Endothelial cell of umbilical vein (primary cell): ENCODE measurements at regions not wholly inside any gene's neighbourhood (a gene's known extent, or its start where the extent isn't known, plus 50 kb on each side); places are given as distances from the start of the nearest gene placed in this dataset.

ENCODE experiments used
- BruUV-seq: library from RNA; stranded (reverse); fragments of 400-500 nt; replicated peaks from 2 replicates; lab custom pipeline; 2021; lab: Mats Ljungman, UMichigan
- CTCF ChIA-PET: fragments of 300-600, 350-600 bp; sonication (Branson Sonifier 250); formaldehyde crosslinking; loops from one replicate; lab custom pipeline; 2021; ENCODE audit warnings: antibody characterized with exemption, inconsistent platforms; lab: Charles Lee
- POLR2A ChIA-PET: fragments of 300-600, 350-600 bp; sonication (Branson Sonifier 250); formaldehyde crosslinking; loops from one replicate; lab custom pipeline; 2021; ENCODE audit warnings: antibody characterized with exemption, inconsistent platforms; lab: Charles Lee
- DNase-seq: peaks from one replicate; pipeline ENCODE4 v3.0.0-alpha.2; 2011; ENCODE audit warnings: low read depth, low spot score
- FAIRE-seq: peaks from 2 replicates; lab custom pipeline; 2011; peaks lifted over from hg19 to GRCh38; lab: Jason Lieb, UNC
- H2AFZ ChIP-seq: 2 replicates; pipeline ENCODE4 v1.6.0; 2012; ENCODE audit warnings: low read depth, low read length, control low read depth, inconsistent platforms
- H3K27ac ChIP-seq: 2 replicates; pipeline ENCODE4 v1.5.1; 2011; ENCODE audit warnings: low read depth, mild to moderate bottlenecking, control low read depth, low read length, moderate library complexity; ENCODE audit not compliant: insufficient read depth
- H3K27me3 ChIP-seq, 2 experiments: 2 replicates each; pipeline versions ENCODE4 v1.6.0 to v1.6.1; 2011; ENCODE audit warnings: low read length in 2 of 2, mixed read lengths in 1 of 2; ENCODE audit not compliant: control insufficient read depth in 2 of 2, insufficient read depth in 2 of 2
- H3K36me3 ChIP-seq, 2 experiments: 2 replicates in 1 of 2; 3 replicates in 1 of 2; pipeline ENCODE4 v1.5.1; 2011; ENCODE audit warnings: low read length in 2 of 2, mild to moderate bottlenecking in 1 of 2, moderate library complexity in 1 of 2; ENCODE audit not compliant: control insufficient read depth in 2 of 2, insufficient read depth in 2 of 2; ENCODE audit errors: extremely low read depth in 1 of 2
- H3K4me1 ChIP-seq: 3 replicates; pipeline ENCODE4 v1.5.1; 2011; ENCODE audit warnings: mild to moderate bottlenecking, low read length; ENCODE audit not compliant: control insufficient read depth, insufficient read depth; ENCODE audit errors: extremely low read depth
- H3K4me2 ChIP-seq: 2 replicates; pipeline ENCODE4 v1.6.1; 2011; ENCODE audit warnings: low read length, control low read depth, mixed read lengths; ENCODE audit not compliant: insufficient read depth
- H3K4me3 ChIP-seq, 3 experiments: fragments of 200-600 bp in 1 of 3; sonication (generic), shearing (Covaris generic) in 1 of 3; replicated peaks in 1 of 3; 2 replicates each; pipeline ENCODE4 v1.5.1; 2011 to 2016; ENCODE audit warnings: control low read depth in 3 of 3, low read length in 3 of 3, mild to moderate bottlenecking in 2 of 3, inconsistent platforms in 1 of 3, low read depth in 1 of 3, moderate library complexity in 1 of 3; ENCODE audit not compliant: insufficient read depth in 1 of 3
- H3K79me2 ChIP-seq: 2 replicates; pipeline ENCODE4 v1.6.0; 2012; ENCODE audit warnings: low read length, inconsistent platforms; ENCODE audit not compliant: control insufficient read depth, insufficient read depth
- H3K9ac ChIP-seq: replicated peaks from 2 replicates; pipeline ENCODE3; 2011; ENCODE audit warnings: low read length, control low read depth; ENCODE audit not compliant: insufficient read depth; ENCODE audit errors: extremely low read depth
- H3K9me1 ChIP-seq: replicated peaks from 3 replicates; pipeline ENCODE4 v1.6.0; 2011; ENCODE audit warnings: mild to moderate bottlenecking, low read length; ENCODE audit not compliant: control insufficient read depth, insufficient read depth; ENCODE audit errors: extremely low read depth
- H3K9me3 ChIP-seq: replicated peaks from 2 replicates; pipeline ENCODE4 v1.5.1; 2012; ENCODE audit warnings: low read length, inconsistent platforms; ENCODE audit not compliant: control insufficient read depth, insufficient read depth
- H4K20me1 ChIP-seq: replicated peaks from 2 replicates; pipeline ENCODE3; 2011; ENCODE audit warnings: mild to moderate bottlenecking, low read length; ENCODE audit not compliant: control insufficient read depth, insufficient read depth; ENCODE audit errors: extremely low read depth
- EZH2 ChIP-seq: IDR thresholded peaks from 2 replicates; pipeline ENCODE4 v1.6.1; 2012; ENCODE audit warnings: borderline replicate concordance, low read depth, mild to moderate bottlenecking, moderate library complexity, low read length, inconsistent platforms; ENCODE audit not compliant: severe bottlenecking
- FOS ChIP-seq: IDR thresholded peaks from 2 replicates; pipeline ENCODE4 v1.6.1; 2011; ENCODE audit warnings: mild to moderate bottlenecking, low read length, moderate library complexity, borderline replicate concordance; ENCODE audit not compliant: insufficient read depth
- GATA2 ChIP-seq: IDR thresholded peaks from 2 replicates; pipeline ENCODE4 v1.7.0; 2011; ENCODE audit warnings: low read depth, mild to moderate bottlenecking, moderate library complexity, mixed read lengths, low read length; ENCODE audit not compliant: insufficient read length, insufficient read depth
- JUN ChIP-seq: IDR thresholded peaks from 2 replicates; pipeline ENCODE4 v1.6.1; 2011; ENCODE audit warnings: borderline replicate concordance, low read depth; ENCODE audit not compliant: insufficient read length, insufficient read depth
- MYC ChIP-seq: IDR thresholded peaks from one replicate; pipeline ENCODE4 v1.6.1; 2011; ENCODE audit warnings: mild to moderate bottlenecking, low read depth, low read length
- POLR2A ChIP-seq: IDR thresholded peaks from 2 replicates; pipeline ENCODE4 v1.6.1; 2012; ENCODE audit warnings: low read depth, mild to moderate bottlenecking, control low read depth, low read length
- POLR2AphosphoS5 ChIP-seq: IDR thresholded peaks from 2 replicates; pipeline ENCODE4 v1.6.1; 2012; ENCODE audit warnings: low read depth, mild to moderate bottlenecking, control low read depth, low read length, moderate library complexity; ENCODE audit not compliant: insufficient read depth
- dilution Hi-C: fragments of 300-500 bp; cut with MboI; formaldehyde crosslinking; loops from one replicate; pipeline ENCODE4 v1.15.0; 2019; ENCODE audit warnings: low sequenced_read_pairs; ENCODE audit not compliant: extremely low pct_ligation_motif_present
- intact Hi-C: fragments of 100-400 bp; cut with micrococcal nuclease; formaldehyde crosslinking; loops from one replicate; pipeline ENCODE4 v1.10.0; 2022
- TF ChIP-seq, protein P1 (sequence below): IDR thresholded peaks from 2 replicates; pipeline ENCODE4 v1.6.1; 2011; ENCODE audit not compliant: insufficient read depth, insufficient read length
- TF ChIP-seq, protein P2 (sequence below), 2 donors: IDR thresholded peaks; 1 replicate in 1 of 2; 2 replicates in 1 of 2; pipeline ENCODE4 v1.5.1; 2011; ENCODE audit warnings: low read length in 2 of 2, mild to moderate bottlenecking in 2 of 2, moderate library complexity in 2 of 2, control low read depth in 1 of 2, inconsistent platforms in 1 of 2, low read depth in 1 of 2; ENCODE audit not compliant: insufficient read depth in 1 of 2; ENCODE audit errors: extremely low read depth in 1 of 2

DNA sequence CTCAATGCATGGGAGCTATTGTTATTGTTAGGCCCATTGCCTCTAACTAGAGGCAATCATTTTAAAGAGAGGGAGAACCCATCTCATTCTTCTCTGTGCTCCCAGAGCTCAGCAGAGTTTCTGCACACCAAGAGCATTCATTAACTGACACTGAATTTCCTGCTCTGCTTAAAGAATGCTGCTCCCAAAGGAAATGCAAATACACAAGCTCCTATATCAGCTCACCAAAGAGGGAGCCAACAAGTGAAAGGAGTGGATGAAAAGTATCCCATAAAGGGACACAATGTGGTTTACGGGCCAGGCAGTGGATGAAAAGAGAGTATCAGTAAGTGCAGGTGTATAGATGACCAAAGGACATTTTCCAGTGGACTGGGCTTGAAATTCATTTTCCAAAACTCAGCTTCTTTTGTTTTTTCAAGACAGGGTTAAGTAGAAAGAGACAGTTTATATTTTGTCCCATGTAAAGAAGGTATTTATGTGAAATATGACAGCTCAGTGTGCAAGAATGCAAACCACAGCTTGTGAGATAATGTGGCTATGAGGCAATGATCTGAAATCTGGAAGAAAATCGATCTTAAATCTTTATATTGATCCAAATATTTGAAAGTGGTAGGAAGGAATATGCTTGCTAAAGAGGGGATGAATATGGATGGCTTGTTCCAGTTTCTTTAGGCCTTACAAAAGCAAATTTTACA, 207.7 kb upstream of the CAMK1G start:
- dilution Hi-C loops = no loop called here
- DNase-seq (no peak), FAIRE-seq (no peak)
- no peaks in the 10 kb centered on the region for H3K79me2 ChIP-seq
- no peak overlapping the region for H3K4me3 ChIP-seq
- no peaks in the 10 kb centered on the region for H4K20me1 ChIP-seq
- H3K9ac ChIP-seq = no peak overlapping the region
- POLR2A ChIA-PET = no interaction called here
- no peaks in the 10 kb centered on the region for H3K4me1 ChIP-seq
- CTCF ChIA-PET = interaction anchor here (0.6 to 1.6 kb wide), 3 partner anchors 10 to 17 kb away, joined by 3 to 5 read pairs (median 4); no protein-coding TSS in a partner anchor
- H2AFZ ChIP-seq = no peak overlapping the region
- no peaks in the 10 kb centered on the region for H3K36me3 ChIP-seq
- no peak overlapping the region for H3K27ac ChIP-seq
- TF ChIP-seq, protein P1, sequence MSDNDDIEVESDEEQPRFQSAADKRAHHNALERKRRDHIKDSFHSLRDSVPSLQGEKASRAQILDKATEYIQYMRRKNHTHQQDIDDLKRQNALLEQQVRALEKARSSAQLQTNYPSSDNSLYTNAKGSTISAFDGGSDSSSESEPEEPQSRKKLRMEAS = no peak
- no peak for TF ChIP-seq EZH2
- TF ChIP-seq POLR2AphosphoS5 = no peak
- TF ChIP-seq GATA2 = no peak
- TF ChIP-seq, protein P2, sequence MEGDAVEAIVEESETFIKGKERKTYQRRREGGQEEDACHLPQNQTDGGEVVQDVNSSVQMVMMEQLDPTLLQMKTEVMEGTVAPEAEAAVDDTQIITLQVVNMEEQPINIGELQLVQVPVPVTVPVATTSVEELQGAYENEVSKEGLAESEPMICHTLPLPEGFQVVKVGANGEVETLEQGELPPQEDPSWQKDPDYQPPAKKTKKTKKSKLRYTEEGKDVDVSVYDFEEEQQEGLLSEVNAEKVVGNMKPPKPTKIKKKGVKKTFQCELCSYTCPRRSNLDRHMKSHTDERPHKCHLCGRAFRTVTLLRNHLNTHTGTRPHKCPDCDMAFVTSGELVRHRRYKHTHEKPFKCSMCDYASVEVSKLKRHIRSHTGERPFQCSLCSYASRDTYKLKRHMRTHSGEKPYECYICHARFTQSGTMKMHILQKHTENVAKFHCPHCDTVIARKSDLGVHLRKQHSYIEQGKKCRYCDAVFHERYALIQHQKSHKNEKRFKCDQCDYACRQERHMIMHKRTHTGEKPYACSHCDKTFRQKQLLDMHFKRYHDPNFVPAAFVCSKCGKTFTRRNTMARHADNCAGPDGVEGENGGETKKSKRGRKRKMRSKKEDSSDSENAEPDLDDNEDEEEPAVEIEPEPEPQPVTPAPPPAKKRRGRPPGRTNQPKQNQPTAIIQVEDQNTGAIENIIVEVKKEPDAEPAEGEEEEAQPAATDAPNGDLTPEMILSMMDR (IDR thresholded peaks at IDR 0.05; ENCODE audit: extremely low read depth in 1 of 2, insufficient read depth in 1 of 2, low read depth in 1 of 2, low read length in 2 of 2) = no peak
- TF ChIP-seq JUN = no peak
- no peak for TF ChIP-seq FOS
- TF ChIP-seq POLR2A = no peak
- no peak for TF ChIP-seq MYC
- no peaks in the 10 kb centered on the region for H3K9me3 ChIP-seq
- BruUV-seq = no TSS peak
- intact Hi-C loops = no loop called here
- no peak overlapping the region for H3K4me2 ChIP-seq
- no peaks in the 10 kb centered on the region for H3K27me3 ChIP-seq
- no peaks in the 10 kb centered on the region for H3K9me1 ChIP-seq
